Chondrocyte (in vitro differentiated cells): ENCODE measurements at regions not wholly inside any gene's neighbourhood (a gene's known extent, or its start where the extent isn't known, plus 50 kb on each side); places are given as distances from the start of the nearest gene placed in this dataset.
"Not testable (repeated sequence)": the region's sequence is repeated elsewhere in the genome, so short reads cannot be mapped to it uniquely, and the experiment has no call there.

Experiments used
- DNase-seq: peaks from one replicate; pipeline ENCODE4 v3.0.0; 2021; ENCODE audit warnings: mixed read lengths, low spot score
- H3K27ac Mint-ChIP-seq: one replicate; pipeline ENCODE4 v1.8.0; 2021; ENCODE audit warnings: mild to moderate bottlenecking, moderate library complexity, mixed read lengths; ENCODE audit not compliant: unreplicated experiment
- H3K27me3 Mint-ChIP-seq: 2 replicates; pipeline ENCODE4 v1.8.0; 2021; ENCODE audit warnings: low read depth, mixed read lengths
- H3K36me3 Mint-ChIP-seq: 2 replicates; pipeline ENCODE4 v1.8.0; 2021; ENCODE audit warnings: low read depth, mixed read lengths
- H3K4me1 Mint-ChIP-seq: 2 replicates; pipeline ENCODE4 v1.8.0; 2021; ENCODE audit warnings: low read depth, mild to moderate bottlenecking, mixed read lengths
- H3K4me3 Mint-ChIP-seq: one replicate; pipeline ENCODE4 v1.8.0; 2021; ENCODE audit warnings: mild to moderate bottlenecking, moderate library complexity, mixed read lengths; ENCODE audit not compliant: unreplicated experiment
- H3K9me3 Mint-ChIP-seq: 2 replicates; pipeline ENCODE4 v1.8.0; 2021; ENCODE audit warnings: low read depth, mixed read lengths
- TF ChIP-seq, protein P1 (sequence below): fragments of 200-600 bp; sonication (generic); IDR thresholded peaks from 2 replicates; pipeline ENCODE4 v1.5.0; 2021; ENCODE audit warnings: antibody characterized with exemption, mild to moderate bottlenecking, moderate library complexity

DNA sequence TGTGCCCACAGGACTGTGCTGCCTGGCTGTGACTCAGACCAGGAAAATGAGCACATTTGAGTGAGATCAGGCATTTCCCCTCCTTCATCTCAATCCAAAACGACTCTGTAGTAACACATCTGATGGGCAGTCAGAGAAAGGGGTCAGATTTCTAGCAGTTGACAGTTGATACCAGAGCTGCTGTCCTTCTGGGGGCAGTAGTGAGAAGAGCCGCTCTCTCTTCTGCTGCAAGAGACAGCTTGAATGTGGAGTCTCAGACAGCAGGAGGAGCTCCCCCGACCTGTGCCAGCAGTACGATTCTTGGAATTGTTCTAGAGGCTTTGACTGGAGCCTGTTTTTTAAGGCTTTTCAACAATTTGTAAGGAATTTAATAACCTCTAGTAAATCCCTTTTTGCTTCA is 1413.7 kb downstream of the RPIA start:
- H3K27me3 Mint-ChIP-seq, H3K36me3 Mint-ChIP-seq, H3K27ac Mint-ChIP-seq, DNase-seq, H3K4me1 Mint-ChIP-seq, H3K4me3 Mint-ChIP-seq: not testable (repeated sequence)
- H3K9me3 Mint-ChIP-seq = peaks cover 12% of the 10 kb centered on the region

DNA sequence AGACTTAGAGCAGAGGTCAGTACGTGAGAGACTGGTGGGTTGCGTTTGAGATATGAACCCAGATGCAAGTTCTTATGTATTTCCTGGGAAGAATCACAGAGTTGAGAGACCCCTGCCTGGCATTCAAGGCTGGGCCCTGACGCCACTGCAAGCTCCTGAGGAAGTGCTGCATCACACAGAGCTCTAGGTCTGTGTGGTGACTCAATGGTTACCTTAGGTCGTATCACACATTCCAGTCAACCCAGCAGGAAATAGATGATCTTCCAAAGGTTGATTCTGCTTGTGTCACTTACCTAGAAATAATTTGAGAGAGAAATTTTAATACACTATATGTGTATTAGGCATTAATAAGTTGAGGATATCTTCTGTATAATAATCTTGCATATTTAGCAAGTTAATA is 1431.9 kb downstream of the RPIA start:
- H3K4me3 Mint-ChIP-seq, H3K9me3 Mint-ChIP-seq, H3K27me3 Mint-ChIP-seq, DNase-seq, H3K36me3 Mint-ChIP-seq, H3K4me1 Mint-ChIP-seq, H3K27ac Mint-ChIP-seq: not testable (repeated sequence)

DNA sequence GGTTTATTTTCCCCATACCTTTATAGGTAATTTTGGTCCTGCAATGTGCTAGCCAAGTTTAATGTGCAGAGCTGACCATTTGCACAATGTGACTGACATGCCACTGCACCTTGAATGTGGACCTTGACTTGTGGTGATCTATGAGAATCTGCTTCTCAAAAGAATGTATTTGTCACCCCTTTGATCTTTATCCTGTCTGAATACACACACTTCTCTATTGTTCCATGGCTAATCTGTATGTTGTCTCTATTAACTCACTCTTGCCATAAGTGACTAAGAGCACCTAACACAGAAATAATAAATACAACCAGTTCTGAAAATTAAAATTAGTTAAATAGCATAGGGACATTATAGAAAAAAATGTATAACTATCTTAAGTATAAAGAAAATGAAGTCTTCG is 1447.6 kb downstream of the RPIA start:
- not testable (repeated sequence) for H3K4me1 Mint-ChIP-seq, H3K27ac Mint-ChIP-seq, H3K36me3 Mint-ChIP-seq, DNase-seq, H3K4me3 Mint-ChIP-seq, H3K9me3 Mint-ChIP-seq, H3K27me3 Mint-ChIP-seq

DNA sequence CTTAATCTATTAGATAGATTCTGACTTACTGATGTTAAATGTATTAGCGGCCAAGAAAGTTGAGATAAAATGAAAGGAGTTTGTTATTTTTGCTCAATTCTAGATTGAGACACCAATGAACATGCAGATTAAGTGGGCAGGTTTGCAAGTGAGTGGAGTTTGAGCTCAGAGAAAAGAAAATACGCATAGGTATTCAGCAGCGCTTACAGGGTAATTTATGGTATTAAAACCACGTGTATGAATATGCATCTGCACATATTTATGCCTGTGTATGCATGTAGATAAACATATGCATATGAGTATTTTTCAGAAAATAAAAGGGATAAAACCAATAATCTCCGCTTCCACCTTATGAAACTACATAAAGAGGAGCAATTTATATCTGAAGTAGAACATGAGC is 1450.1 kb downstream of the RPIA start:
- H3K27me3 Mint-ChIP-seq, H3K4me3 Mint-ChIP-seq, H3K9me3 Mint-ChIP-seq, H3K4me1 Mint-ChIP-seq, DNase-seq, H3K27ac Mint-ChIP-seq, H3K36me3 Mint-ChIP-seq: not testable (repeated sequence)

DNA sequence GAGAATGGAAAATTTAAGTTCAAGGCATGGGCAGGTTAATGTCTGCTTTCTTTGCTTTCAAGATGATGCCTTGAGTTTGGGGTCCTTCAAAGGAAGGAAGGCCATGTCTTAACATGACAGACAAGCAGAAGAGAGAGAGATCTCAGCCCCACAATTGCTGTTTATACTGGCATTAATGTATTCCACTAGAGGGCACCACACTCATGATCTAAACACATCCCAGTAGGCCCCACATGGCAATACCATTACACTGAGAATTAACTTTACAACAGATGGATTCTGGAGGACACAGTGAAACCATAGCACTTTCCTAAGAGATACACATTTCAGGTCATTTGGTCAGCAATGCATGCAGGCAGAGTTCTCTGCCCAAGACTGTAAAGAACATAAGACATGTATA is 1460.3 kb downstream of the RPIA start:
- H3K4me3 Mint-ChIP-seq, H3K27ac Mint-ChIP-seq, H3K27me3 Mint-ChIP-seq, DNase-seq, H3K36me3 Mint-ChIP-seq, H3K9me3 Mint-ChIP-seq, H3K4me1 Mint-ChIP-seq: not testable (repeated sequence)

DNA sequence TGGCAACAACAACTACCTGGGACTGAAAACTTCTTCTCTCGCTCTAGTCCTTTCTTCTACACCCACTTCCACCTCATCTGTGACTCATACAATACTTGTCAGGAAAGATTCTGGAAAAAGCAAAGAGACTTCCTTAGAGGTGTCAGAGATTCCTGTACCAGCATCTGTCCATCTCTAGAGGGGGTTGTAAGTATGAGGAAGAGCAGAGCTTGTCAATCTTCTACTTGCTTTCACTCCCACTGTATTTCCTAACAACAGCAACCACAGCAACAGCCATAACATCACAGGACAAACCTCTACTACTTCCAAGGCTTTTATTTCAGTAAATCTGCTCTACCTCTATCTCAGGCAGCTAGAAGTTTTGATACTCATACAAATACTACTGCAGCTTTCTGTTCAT is 1479.5 kb downstream of the RPIA start:
- H3K36me3 Mint-ChIP-seq, H3K27me3 Mint-ChIP-seq, H3K4me1 Mint-ChIP-seq, H3K9me3 Mint-ChIP-seq, H3K27ac Mint-ChIP-seq, H3K4me3 Mint-ChIP-seq, DNase-seq: not testable (repeated sequence)

DNA sequence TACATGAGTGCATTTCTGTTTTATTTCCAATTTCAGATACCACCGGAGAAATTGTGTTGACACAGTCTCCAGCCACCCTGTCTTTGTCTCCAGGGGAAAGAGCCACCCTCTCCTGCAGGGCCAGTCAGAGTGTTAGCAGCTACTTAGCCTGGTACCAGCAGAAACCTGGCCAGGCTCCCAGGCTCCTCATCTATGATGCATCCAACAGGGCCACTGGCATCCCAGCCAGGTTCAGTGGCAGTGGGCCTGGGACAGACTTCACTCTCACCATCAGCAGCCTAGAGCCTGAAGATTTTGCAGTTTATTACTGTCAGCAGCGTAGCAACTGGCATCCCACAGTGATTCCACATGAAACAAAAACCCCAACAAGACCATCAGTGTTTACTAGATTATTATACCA is 1481.6 kb downstream of the RPIA start:
- H3K4me3 Mint-ChIP-seq, H3K36me3 Mint-ChIP-seq, H3K9me3 Mint-ChIP-seq, DNase-seq, H3K4me1 Mint-ChIP-seq, H3K27me3 Mint-ChIP-seq, H3K27ac Mint-ChIP-seq: not testable (repeated sequence)

DNA sequence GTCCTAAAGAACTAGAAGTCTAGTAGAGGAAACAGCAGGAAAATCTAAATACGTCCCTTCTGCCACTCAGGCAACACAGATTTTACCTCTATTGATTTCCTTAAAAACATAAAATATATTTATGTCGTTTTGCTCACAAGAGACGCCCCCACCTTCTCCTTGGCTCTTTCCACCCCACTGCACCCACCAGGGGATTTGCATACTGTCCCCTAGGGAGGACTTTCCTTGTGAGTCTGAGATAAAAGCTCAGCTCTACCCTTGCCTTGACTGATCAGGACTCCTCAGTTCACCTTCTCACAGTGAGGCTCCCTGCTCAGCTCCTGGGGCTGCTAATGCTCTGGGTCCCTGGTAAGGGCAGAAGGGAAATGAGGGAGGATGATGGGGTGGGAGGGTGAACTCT is 1488.1 kb downstream of the RPIA start:
- peaks cover 15% of the 10 kb centered on the region for H3K9me3 Mint-ChIP-seq
- not testable (repeated sequence) for H3K36me3 Mint-ChIP-seq, H3K4me1 Mint-ChIP-seq, H3K27ac Mint-ChIP-seq, H3K27me3 Mint-ChIP-seq, DNase-seq, H3K4me3 Mint-ChIP-seq

DNA sequence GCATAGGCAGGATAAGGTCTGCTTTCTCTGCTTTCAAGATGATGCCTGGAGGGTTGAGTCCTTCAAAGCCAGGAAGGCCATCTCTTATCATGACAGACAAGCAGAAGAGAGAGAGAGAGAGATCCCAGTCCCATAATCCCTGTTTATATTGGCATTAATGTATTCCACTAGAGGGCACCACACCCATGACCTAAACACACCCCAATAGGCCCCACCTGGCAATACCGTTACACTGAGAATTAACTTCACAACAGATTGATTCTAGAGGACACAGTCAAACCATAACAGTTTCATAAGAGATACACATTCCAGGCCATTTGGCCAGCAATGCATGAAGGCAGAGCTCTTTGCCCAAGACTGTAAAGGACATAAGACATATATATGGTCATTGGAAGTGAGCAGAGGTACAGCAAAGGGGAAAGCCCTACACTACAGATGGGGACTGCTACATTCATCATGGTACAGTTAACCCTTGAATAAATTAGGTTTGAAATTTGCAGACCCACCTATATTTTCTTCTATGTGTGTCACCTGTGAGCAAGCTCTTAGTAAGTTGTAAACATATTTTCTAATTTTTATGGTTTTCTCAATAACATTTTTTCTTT is 1516.1 kb downstream of the RPIA start:
- DNase-seq = no peak
- H3K4me3 Mint-ChIP-seq = no peak overlapping the region
- no peaks in the 10 kb centered on the region for H3K4me1 Mint-ChIP-seq
- peaks cover 16% of the 10 kb centered on the region for H3K9me3 Mint-ChIP-seq
- no peaks in the 10 kb centered on the region for H3K27me3 Mint-ChIP-seq
- no peak overlapping the region for H3K27ac Mint-ChIP-seq
- TF ChIP-seq, protein P1, sequence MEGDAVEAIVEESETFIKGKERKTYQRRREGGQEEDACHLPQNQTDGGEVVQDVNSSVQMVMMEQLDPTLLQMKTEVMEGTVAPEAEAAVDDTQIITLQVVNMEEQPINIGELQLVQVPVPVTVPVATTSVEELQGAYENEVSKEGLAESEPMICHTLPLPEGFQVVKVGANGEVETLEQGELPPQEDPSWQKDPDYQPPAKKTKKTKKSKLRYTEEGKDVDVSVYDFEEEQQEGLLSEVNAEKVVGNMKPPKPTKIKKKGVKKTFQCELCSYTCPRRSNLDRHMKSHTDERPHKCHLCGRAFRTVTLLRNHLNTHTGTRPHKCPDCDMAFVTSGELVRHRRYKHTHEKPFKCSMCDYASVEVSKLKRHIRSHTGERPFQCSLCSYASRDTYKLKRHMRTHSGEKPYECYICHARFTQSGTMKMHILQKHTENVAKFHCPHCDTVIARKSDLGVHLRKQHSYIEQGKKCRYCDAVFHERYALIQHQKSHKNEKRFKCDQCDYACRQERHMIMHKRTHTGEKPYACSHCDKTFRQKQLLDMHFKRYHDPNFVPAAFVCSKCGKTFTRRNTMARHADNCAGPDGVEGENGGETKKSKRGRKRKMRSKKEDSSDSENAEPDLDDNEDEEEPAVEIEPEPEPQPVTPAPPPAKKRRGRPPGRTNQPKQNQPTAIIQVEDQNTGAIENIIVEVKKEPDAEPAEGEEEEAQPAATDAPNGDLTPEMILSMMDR = peak; percentile 29
- H3K36me3 Mint-ChIP-seq = no peaks in the 10 kb centered on the region
